ENCODE measurements at regions not wholly inside any gene's neighbourhood (a gene's known extent, or its start where the extent isn't known, plus 50 kb on each side); places are given as distances from the start of the nearest gene placed in this dataset.

DNA sequence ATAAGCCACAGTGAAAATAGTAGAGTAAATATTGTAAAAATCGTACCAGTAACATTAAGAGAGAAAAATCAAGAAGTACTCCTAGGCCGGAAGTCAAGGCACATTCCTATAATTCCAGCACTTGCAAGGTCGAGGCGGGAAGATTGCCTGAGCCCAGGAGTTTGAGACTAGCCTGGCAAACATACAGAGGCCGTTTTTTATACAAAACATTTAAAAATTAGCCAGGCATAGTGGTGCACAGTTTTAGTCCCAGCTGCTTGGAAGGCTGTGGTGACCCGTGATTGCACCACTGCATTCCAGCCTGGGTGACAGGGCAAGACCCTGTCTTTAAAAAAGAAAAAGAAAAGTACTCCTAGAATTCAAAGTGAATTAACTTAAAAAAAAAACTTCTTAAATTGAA is 341.8 kb downstream of the C12orf50 start:
- TF ChIP-seq, protein P1, sequence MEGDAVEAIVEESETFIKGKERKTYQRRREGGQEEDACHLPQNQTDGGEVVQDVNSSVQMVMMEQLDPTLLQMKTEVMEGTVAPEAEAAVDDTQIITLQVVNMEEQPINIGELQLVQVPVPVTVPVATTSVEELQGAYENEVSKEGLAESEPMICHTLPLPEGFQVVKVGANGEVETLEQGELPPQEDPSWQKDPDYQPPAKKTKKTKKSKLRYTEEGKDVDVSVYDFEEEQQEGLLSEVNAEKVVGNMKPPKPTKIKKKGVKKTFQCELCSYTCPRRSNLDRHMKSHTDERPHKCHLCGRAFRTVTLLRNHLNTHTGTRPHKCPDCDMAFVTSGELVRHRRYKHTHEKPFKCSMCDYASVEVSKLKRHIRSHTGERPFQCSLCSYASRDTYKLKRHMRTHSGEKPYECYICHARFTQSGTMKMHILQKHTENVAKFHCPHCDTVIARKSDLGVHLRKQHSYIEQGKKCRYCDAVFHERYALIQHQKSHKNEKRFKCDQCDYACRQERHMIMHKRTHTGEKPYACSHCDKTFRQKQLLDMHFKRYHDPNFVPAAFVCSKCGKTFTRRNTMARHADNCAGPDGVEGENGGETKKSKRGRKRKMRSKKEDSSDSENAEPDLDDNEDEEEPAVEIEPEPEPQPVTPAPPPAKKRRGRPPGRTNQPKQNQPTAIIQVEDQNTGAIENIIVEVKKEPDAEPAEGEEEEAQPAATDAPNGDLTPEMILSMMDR (IDR thresholded peaks at IDR 0.05) = no peak
- TF ChIP-seq POLR2A (IDR thresholded peaks at IDR 0.05) (no peak), POLR2AphosphoS5 (IDR thresholded peaks at IDR 0.05) (no peak)

All from prostate gland (tissue), 2 donors.